ENCODE measurements at regions not wholly inside any gene's neighbourhood (a gene's known extent, or its start where the extent isn't known, plus 50 kb on each side); places are given as distances from the start of the nearest gene placed in this dataset.

GRCh38 chr16:86642087-86642486 lies 63.7 kb downstream of the FOXL1 start:
- ATAC-seq (no peak), DNase-seq (ENCODE audit: low spot score) (no peak)
- POLR2A ChIA-PET = no interaction called here
- TF ChIP-seq IRF2 (CRISPR knock-in tag; IDR thresholded peaks at IDR 0.05; ENCODE audit: borderline replicate concordance, low read depth) (no peak), SMAD3 (CRISPR knock-in tag; IDR thresholded peaks at IDR 0.05; ENCODE audit: borderline replicate concordance) (no peak), ZNF512 (CRISPR knock-in tag; IDR thresholded peaks at IDR 0.05; ENCODE audit: borderline replicate concordance) (no peak), NR3C1 (CRISPR knock-in tag; conservative IDR thresholded peaks at IDR 0.05; ENCODE audit: low read depth) (no peak)
- CTCF ChIA-PET = no interaction called here
- H3K27ac Mint-ChIP-seq = no peak overlapping the region
- no peak overlapping the region for H3K4me3 Mint-ChIP-seq
- H3K9me3 Mint-ChIP-seq = peaks cover 10% of the 10 kb centered on the region
- peaks cover 1% of the 10 kb centered on the region; the same call in 1 of the 2 replicates for H3K36me3 Mint-ChIP-seq
- H3K27me3 Mint-ChIP-seq (ENCODE audit: low read depth) = no peaks in the 10 kb centered on the region; the same call in none of the 2 replicates
- no peaks in the 10 kb centered on the region for H3K4me1 Mint-ChIP-seq

GRCh38 chr16:86643671-86644070 lies 65.3 kb downstream of the FOXL1 start:
- Mint-ChIP-seq H3K36me3 (peaks cover 7% of the 10 kb centered on the region; the same call in 1 of the 2 replicates), H3K27ac (no peak overlapping the region), H3K9me3 (peaks cover 26% of the 10 kb centered on the region), H3K4me3 (no peak overlapping the region), H3K4me1 (no peaks in the 10 kb centered on the region), H3K27me3 (ENCODE audit: low read depth) (no peaks in the 10 kb centered on the region; the same call in 1 of the 2 replicates)
- no peak for ATAC-seq
- CTCF ChIA-PET = no interaction called here
- TF ChIP-seq FOXJ3 (CRISPR knock-in tag; IDR thresholded peaks at IDR 0.05; ENCODE audit: borderline replicate concordance) (no peak), FOXK1 (CRISPR knock-in tag; IDR thresholded peaks at IDR 0.05) (no peak), SMAD4 (CRISPR knock-in tag; IDR thresholded peaks at IDR 0.05) (no peak), EMX1 (CRISPR knock-in tag; IDR thresholded peaks at IDR 0.05) (no peak), KAT7 (CRISPR knock-in tag; IDR thresholded peaks at IDR 0.05; ENCODE audit: borderline replicate concordance) (no peak), SMAD3 (CRISPR knock-in tag; IDR thresholded peaks at IDR 0.05; ENCODE audit: borderline replicate concordance) (no peak), ERG (CRISPR knock-in tag; IDR thresholded peaks at IDR 0.05) (no peak), ZBTB21 (CRISPR knock-in tag; IDR thresholded peaks at IDR 0.05; ENCODE audit: borderline replicate concordance) (no peak), MYBL2 (CRISPR knock-in tag; IDR thresholded peaks at IDR 0.05) (no peak)
- TF ChIP-seq, protein P1, sequence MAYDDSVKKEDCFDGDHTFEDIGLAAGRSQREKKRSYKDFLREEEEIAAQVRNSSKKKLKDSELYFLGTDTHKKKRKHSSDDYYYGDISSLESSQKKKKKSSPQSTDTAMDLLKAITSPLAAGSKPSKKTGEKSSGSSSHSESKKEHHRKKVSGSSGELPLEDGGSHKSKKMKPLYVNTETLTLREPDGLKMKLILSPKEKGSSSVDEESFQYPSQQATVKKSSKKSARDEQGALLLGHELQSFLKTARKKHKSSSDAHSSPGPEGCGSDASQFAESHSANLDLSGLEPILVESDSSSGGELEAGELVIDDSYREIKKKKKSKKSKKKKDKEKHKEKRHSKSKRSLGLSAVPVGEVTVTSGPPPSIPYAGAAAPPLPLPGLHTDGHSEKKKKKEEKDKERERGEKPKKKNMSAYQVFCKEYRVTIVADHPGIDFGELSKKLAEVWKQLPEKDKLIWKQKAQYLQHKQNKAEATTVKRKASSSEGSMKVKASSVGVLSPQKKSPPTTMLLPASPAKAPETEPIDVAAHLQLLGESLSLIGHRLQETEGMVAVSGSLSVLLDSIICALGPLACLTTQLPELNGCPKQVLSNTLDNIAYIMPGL (CRISPR knock-in tag; IDR thresholded peaks at IDR 0.05) = no peak
- POLR2A ChIA-PET = no interaction called here
- DNase-seq (ENCODE audit: low spot score) = no peak

DNA sequence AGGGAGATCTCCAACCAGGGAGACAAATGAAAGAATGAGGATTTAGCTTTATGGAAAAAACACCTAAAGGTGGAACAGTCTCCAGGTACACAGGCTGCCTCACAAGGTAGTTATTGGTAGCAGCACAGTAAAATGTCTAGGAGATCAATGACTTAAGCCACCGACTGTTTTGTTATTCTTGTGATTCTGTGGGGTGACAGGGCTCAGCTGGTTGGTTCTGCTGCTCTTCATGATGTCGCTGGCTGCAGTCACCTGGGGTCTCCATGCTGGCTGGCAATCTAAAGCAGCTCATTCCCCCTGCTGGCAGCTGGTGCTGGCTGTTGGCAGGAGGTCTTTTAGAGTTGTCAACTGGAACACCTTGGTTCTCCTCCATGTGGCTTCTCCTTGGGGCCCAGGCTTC lies 69.2 kb downstream of the FOXL1 start:
- Mint-ChIP-seq H3K27me3 (ENCODE audit: low read depth) (no peaks in the 10 kb centered on the region; the same call in none of the 2 replicates), H3K4me3 (no peak overlapping the region), H3K4me1 (no peaks in the 10 kb centered on the region), H3K9me3 (peaks cover 20% of the 10 kb centered on the region), H3K27ac (no peak overlapping the region), H3K36me3 (peaks cover 7% of the 10 kb centered on the region)
- DNase-seq (ENCODE audit: low spot score) (no peak), ATAC-seq (no peak)
- POLR2A ChIA-PET = no interaction called here
- CTCF ChIA-PET = no interaction called here
- TF ChIP-seq RELA (CRISPR knock-in tag; IDR thresholded peaks at IDR 0.05; ENCODE audit: borderline replicate concordance) = no peak
- no peak for TF ChIP-seq MYBL2 (CRISPR knock-in tag; IDR thresholded peaks at IDR 0.05)
- TF ChIP-seq USF1 (CRISPR knock-in tag; IDR thresholded peaks at IDR 0.05) = no peak
- no peak for TF ChIP-seq AR (CRISPR knock-in tag; IDR thresholded peaks at IDR 0.05)
- TF ChIP-seq EMX1 (CRISPR knock-in tag; IDR thresholded peaks at IDR 0.05) = no peak
- no peak for TF ChIP-seq MLX (CRISPR knock-in tag; IDR thresholded peaks at IDR 0.05)
- no peak for TF ChIP-seq HMGA2 (CRISPR knock-in tag; IDR thresholded peaks at IDR 0.05)
- no peak for TF ChIP-seq TEAD4 (CRISPR knock-in tag; IDR thresholded peaks at IDR 0.05)
- no peak for TF ChIP-seq CTCF (IDR thresholded peaks at IDR 0.05)
